Testis (tissue), 2 donors: ENCODE measurements at regions not wholly inside any gene's neighbourhood (a gene's known extent, or its start where the extent isn't known, plus 50 kb on each side); places are given as distances from the start of the nearest gene placed in this dataset.

Source experiments
- DNase-seq: peaks from one replicate; pipeline ENCODE4 v3.0.0-alpha.2; 2019
- H3K27ac ChIP-seq, 2 donors: fragments of 200-600 bp; sonication (generic); one replicate each; pipeline ENCODE4 v1.5.1; 2019
- H3K27me3 ChIP-seq: fragments of 200-600 bp; sonication (generic); one replicate; pipeline ENCODE4 v1.5.1; 2019
- H3K36me3 ChIP-seq: fragments of 200-600 bp; sonication (generic); one replicate; pipeline ENCODE4 v1.5.1; 2017; ENCODE audit warnings: low read depth; ENCODE audit errors: missing control alignments
- H3K4me1 ChIP-seq: fragments of 200-600 bp; sonication (generic); one replicate; pipeline ENCODE4 v1.5.1; 2019
- H3K4me3 ChIP-seq, 2 donors: fragments of 200-600 bp; sonication (generic); one replicate each; pipeline ENCODE4 v1.5.1; 2017 to 2019
- H3K9me3 ChIP-seq: fragments of 200-600 bp; sonication (generic); one replicate; pipeline ENCODE4 v1.5.1; 2017
- CTCF ChIP-seq, 3 experiments: fragments of 450-650 bp in 2 of 3; fragments of 200-600 bp in 1 of 3; sonication (generic) in 1 of 3; IDR thresholded peaks; one replicate each; pipeline ENCODE4 v1.5.1; 2016 to 2019; ENCODE audit warnings: antibody characterized with exemption in 3 of 3, mild to moderate bottlenecking in 2 of 3, moderate library complexity in 1 of 3
- POLR2A ChIP-seq: fragments of 450-650 bp; IDR thresholded peaks from one replicate; pipeline ENCODE4 v1.6.1; 2017; ENCODE audit warnings: antibody characterized with exemption, mild to moderate bottlenecking, moderate library complexity
- WGBS, 2 donors: methylation state at CpG; one replicate each; pipeline ENCODE4 v1.1.5; 2018; 5-methylcytosine and 5-hydroxymethylcytosine counted together
- intact Hi-C: fragments of 100-400 bp; cut with DNase I; formaldehyde crosslinking; loops from one replicate; pipeline ENCODE4 v1.15.1; 2023; ENCODE audit warnings: low total_unique reads

GRCh38 chr5:86671536-86671935, 53.8 kb downstream of the COX7C start:
- H3K4me1 ChIP-seq: no peaks in the 10 kb centered on the region
- no peaks in the 10 kb centered on the region for H3K9me3 ChIP-seq
- no peaks in the 10 kb centered on the region for H3K36me3 ChIP-seq
- H3K27me3 ChIP-seq: no peaks in the 10 kb centered on the region
- no peak for TF ChIP-seq CTCF (IDR thresholded peaks at IDR 0.05)
- no peak for TF ChIP-seq POLR2A
- intact Hi-C loops: no loop called here
- no peak overlapping the region for H3K27ac ChIP-seq
- DNase-seq: no peak
- no peak overlapping the region for H3K4me3 ChIP-seq
- WGBS, 2 donors: 94 to 96% methylated on average over 3 of the region's 3 CpGs

DNA sequence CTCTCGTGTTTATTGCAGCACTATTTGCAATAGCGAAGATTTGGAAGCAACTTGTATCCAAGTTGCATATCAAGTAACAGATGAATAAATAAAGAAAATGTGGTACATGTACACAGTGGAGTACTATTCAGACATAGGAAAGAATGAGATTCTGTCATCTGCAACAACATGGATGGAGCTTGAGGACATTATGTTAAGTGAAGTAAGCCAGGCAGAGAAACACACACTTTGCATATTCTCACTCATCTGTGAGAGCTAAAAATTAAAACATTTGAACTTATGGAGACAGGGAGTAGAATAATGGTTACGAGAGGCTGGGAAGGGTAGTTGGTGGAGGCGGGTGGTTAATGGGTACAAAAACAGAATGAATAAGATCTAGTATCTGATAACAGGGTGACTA, 56.3 kb downstream of the COX7C start:
- H3K27me3 ChIP-seq: no peaks in the 10 kb centered on the region
- WGBS, 2 donors: 80 to 96% methylated on average over 4 of the region's 4 CpGs
- intact Hi-C loops: no loop called here
- no peaks in the 10 kb centered on the region for H3K4me1 ChIP-seq
- no peak for DNase-seq
- H3K4me3 ChIP-seq: no peak overlapping the region
- H3K36me3 ChIP-seq: no peaks in the 10 kb centered on the region
- no peak for TF ChIP-seq CTCF (IDR thresholded peaks at IDR 0.05)
- no peak for TF ChIP-seq POLR2A
- no peaks in the 10 kb centered on the region for H3K9me3 ChIP-seq
- no peak overlapping the region for H3K27ac ChIP-seq

GRCh38 chr5:86675311-86675710, 57.6 kb downstream of the COX7C start:
- H3K27ac ChIP-seq: no peak overlapping the region
- WGBS, 2 donors: 78 to 79% methylated on average over 4 of the region's 4 CpGs
- no peaks in the 10 kb centered on the region for H3K4me1 ChIP-seq
- no peak for TF ChIP-seq CTCF (IDR thresholded peaks at IDR 0.05)
- TF ChIP-seq POLR2A: no peak
- no peak for DNase-seq
- no peaks in the 10 kb centered on the region for H3K36me3 ChIP-seq
- H3K27me3 ChIP-seq: no peaks in the 10 kb centered on the region
- H3K9me3 ChIP-seq: no peaks in the 10 kb centered on the region
- intact Hi-C loops: no loop called here
- H3K4me3 ChIP-seq: no peak overlapping the region

- TF ChIP-seq POLR2A (no peak), CTCF (IDR thresholded peaks at IDR 0.05) (peak in 2 of 3 experiments; percentile 35 to 49)
- Histone ChIP-seq H3K4me3 (no peak overlapping the region), H3K36me3 (no peaks in the 10 kb centered on the region), H3K27me3 (no peaks in the 10 kb centered on the region), H3K9me3 (no peaks in the 10 kb centered on the region), H3K27ac (no peak overlapping the region), H3K4me1 (no peaks in the 10 kb centered on the region)
- WGBS, 2 donors: 21 to 33% methylated on average over 1 of the region's 1 CpG
- intact Hi-C loops: no loop called here
- peak; percentile 17 for DNase-seq
Observed at GRCh38 chr5:86679529-86679928, 61.8 kb downstream of the COX7C start.

- intact Hi-C loops: no loop called here
- no peak for TF ChIP-seq CTCF (IDR thresholded peaks at IDR 0.05)
- TF ChIP-seq POLR2A: no peak
- Histone ChIP-seq H3K9me3 (no peaks in the 10 kb centered on the region), H3K36me3 (no peaks in the 10 kb centered on the region), H3K27ac (no peak overlapping the region), H3K27me3 (no peaks in the 10 kb centered on the region), H3K4me1 (no peaks in the 10 kb centered on the region), H3K4me3 (no peak overlapping the region)
- DNase-seq: no peak
- WGBS, 2 donors: 49 to 51% methylated on average over 2 of the region's 2 CpGs
Observed at GRCh38 chr5:86679949-86680348, 62.2 kb downstream of the COX7C start.
